ENCODE measurements at regions not wholly inside any gene's neighbourhood (a gene's known extent, or its start where the extent isn't known, plus 50 kb on each side); places are given as distances from the start of the nearest gene placed in this dataset.
"Not testable (repeated sequence)": the region's sequence is repeated elsewhere in the genome, so short reads cannot be mapped to it uniquely, and the experiment has no call there.

GRCh38 chr1:172790245-172790644 lies 131.3 kb downstream of the FASLG start:
- TF ChIP-seq CTCF (conservative IDR thresholded peaks at IDR 0.05; ENCODE audit: low read depth, low read length) (no peak), EZH2 (IDR thresholded peaks at IDR 0.05; ENCODE audit: borderline replicate concordance, low read depth, low read length, poor library complexity, severe bottlenecking) (no peak)
- Histone ChIP-seq H3K9me3 (ENCODE audit: low read depth, low read length, poor library complexity, severe bottlenecking) (no peaks in the 10 kb centered on the region), H3K4me3 (ENCODE audit: low read depth, low read length, poor library complexity, severe bottlenecking) (no peak overlapping the region), H3K4me1 (ENCODE audit: insufficient read depth, low read length, poor library complexity, severe bottlenecking) (no peaks in the 10 kb centered on the region), H3K36me3 (ENCODE audit: insufficient read depth, low read length, poor library complexity, severe bottlenecking) (no peaks in the 10 kb centered on the region), H3K27ac (ENCODE audit: low read depth, low read length, poor library complexity, severe bottlenecking) (no peak overlapping the region), H3K27me3 (replicated peaks; ENCODE audit: insufficient read depth, low read depth, low read length, poor library complexity) (no peaks in the 10 kb centered on the region)
- intact Hi-C loops (cut with micrococcal nuclease; ENCODE audit: unreplicated experiment) = no loop called here
- BruUV-seq (replicated peaks) = no TSS peak
- DNase-seq (ENCODE audit: low spot score) = no peak
- CTCF ChIA-PET = no interaction called here
- POLR2A ChIA-PET (ENCODE audit: low non-redundant PET) = no interaction called here

GRCh38 chr1:172793823-172794222 lies 134.9 kb downstream of the FASLG start:
- ChIA-PET CTCF (no interaction called here), POLR2A (ENCODE audit: low non-redundant PET) (no interaction called here)
- no peaks in the 10 kb centered on the region for H3K9me3 ChIP-seq (ENCODE audit: low read depth, low read length, poor library complexity, severe bottlenecking)

GRCh38 chr1:172795741-172796140 lies 136.8 kb downstream of the FASLG start:
- TF ChIP-seq CTCF (conservative IDR thresholded peaks at IDR 0.05; ENCODE audit: low read depth, low read length) = no peak
- H3K27me3 ChIP-seq (replicated peaks; ENCODE audit: insufficient read depth, low read depth, low read length, poor library complexity) = no peaks in the 10 kb centered on the region
- no peaks in the 10 kb centered on the region for H3K4me1 ChIP-seq (ENCODE audit: insufficient read depth, low read length, poor library complexity, severe bottlenecking)
- CTCF ChIA-PET = no interaction called here
- H3K36me3 ChIP-seq (ENCODE audit: insufficient read depth, low read length, poor library complexity, severe bottlenecking) = no peaks in the 10 kb centered on the region
- intact Hi-C loops (cut with micrococcal nuclease; ENCODE audit: unreplicated experiment) = no loop called here
- no TSS peak for BruUV-seq (replicated peaks)
- no peak overlapping the region for H3K27ac ChIP-seq (ENCODE audit: low read depth, low read length, poor library complexity, severe bottlenecking)
- no peak overlapping the region for H3K4me3 ChIP-seq (ENCODE audit: low read depth, low read length, poor library complexity, severe bottlenecking)
- no peak for DNase-seq (ENCODE audit: low spot score)
- POLR2A ChIA-PET (ENCODE audit: low non-redundant PET) = interaction anchor here (0.6 kb wide), 1 partner anchor 413 kb away, joined by 7 read pairs; no protein-coding TSS in a partner anchor
- H3K9me3 ChIP-seq (ENCODE audit: low read depth, low read length, poor library complexity, severe bottlenecking) = no peaks in the 10 kb centered on the region

More at GRCh38 chr1:172793823-172794222, 134.9 kb downstream of the FASLG start:
- no peaks in the 10 kb centered on the region for H3K27me3 ChIP-seq (replicated peaks; ENCODE audit: insufficient read depth, low read depth, low read length, poor library complexity)
- no TSS peak for BruUV-seq (replicated peaks)
- no peak overlapping the region for H3K4me3 ChIP-seq (ENCODE audit: low read depth, low read length, poor library complexity, severe bottlenecking)
- no peaks in the 10 kb centered on the region for H3K4me1 ChIP-seq (ENCODE audit: insufficient read depth, low read length, poor library complexity, severe bottlenecking)
- intact Hi-C loops (cut with micrococcal nuclease; ENCODE audit: unreplicated experiment) = no loop called here
- H3K27ac ChIP-seq (ENCODE audit: low read depth, low read length, poor library complexity, severe bottlenecking) = no peak overlapping the region
- H3K36me3 ChIP-seq (ENCODE audit: insufficient read depth, low read length, poor library complexity, severe bottlenecking) = no peaks in the 10 kb centered on the region
- TF ChIP-seq CTCF (conservative IDR thresholded peaks at IDR 0.05; ENCODE audit: low read depth, low read length) = no peak
- no peak for TF ChIP-seq EZH2 (IDR thresholded peaks at IDR 0.05; ENCODE audit: borderline replicate concordance, low read depth, low read length, poor library complexity, severe bottlenecking)
- no peak for DNase-seq (ENCODE audit: low spot score)

GRCh38 chr1:172799804-172800203 lies 140.9 kb downstream of the FASLG start:
- DNase-seq (ENCODE audit: low spot score); POLR2A ChIA-PET (ENCODE audit: low non-redundant PET): not testable (repeated sequence)

More at GRCh38 chr1:172799804-172800203, 140.9 kb downstream of the FASLG start:
- H3K4me1 ChIP-seq (ENCODE audit: insufficient read depth, low read length, poor library complexity, severe bottlenecking); H3K9me3 ChIP-seq (ENCODE audit: low read depth, low read length, poor library complexity, severe bottlenecking); H3K27me3 ChIP-seq (replicated peaks; ENCODE audit: insufficient read depth, low read depth, low read length, poor library complexity); H3K4me3 ChIP-seq (ENCODE audit: low read depth, low read length, poor library complexity, severe bottlenecking); BruUV-seq (replicated peaks); H3K36me3 ChIP-seq (ENCODE audit: insufficient read depth, low read length, poor library complexity, severe bottlenecking); CTCF ChIA-PET; H3K27ac ChIP-seq (ENCODE audit: low read depth, low read length, poor library complexity, severe bottlenecking); intact Hi-C loops (cut with micrococcal nuclease; ENCODE audit: unreplicated experiment): not testable (repeated sequence)
